HPDE6-E6E7 (cell line): ENCODE measurements at regions not wholly inside any gene's neighbourhood (a gene's known extent, or its start where the extent isn't known, plus 50 kb on each side); places are given as distances from the start of the nearest gene placed in this dataset.
"Not testable (repeated sequence)": the region's sequence is repeated elsewhere in the genome, so short reads cannot be mapped to it uniquely, and the experiment has no call there.

Experiments used
- DNase-seq: peaks from one replicate; pipeline ENCODE4 v3.0.0; 2011; ENCODE audit warnings: missing footprints; ENCODE audit errors: extremely low spot score

- no peak for DNase-seq
Observed at GRCh38 chr10:114708084-114708483, 50.0 kb upstream of the ABLIM1 start.

GRCh38 chr10:114708717-114709335 lies 50.8 kb upstream of the ABLIM1 start:
- peak; percentile 32 for DNase-seq

GRCh38 chr10:114709984-114710383 lies 51.9 kb upstream of the ABLIM1 start:
- no peak for DNase-seq

GRCh38 chr10:114711176-114711868 lies 53.2 kb upstream of the ABLIM1 start:
- no peak for DNase-seq

GRCh38 chr10:114711869-114712250 lies 53.8 kb upstream of the ABLIM1 start:
- DNase-seq: no peak

- no peak for DNase-seq
Observed at GRCh38 chr10:114713525-114714090, 55.5 kb upstream of the ABLIM1 start.

DNA sequence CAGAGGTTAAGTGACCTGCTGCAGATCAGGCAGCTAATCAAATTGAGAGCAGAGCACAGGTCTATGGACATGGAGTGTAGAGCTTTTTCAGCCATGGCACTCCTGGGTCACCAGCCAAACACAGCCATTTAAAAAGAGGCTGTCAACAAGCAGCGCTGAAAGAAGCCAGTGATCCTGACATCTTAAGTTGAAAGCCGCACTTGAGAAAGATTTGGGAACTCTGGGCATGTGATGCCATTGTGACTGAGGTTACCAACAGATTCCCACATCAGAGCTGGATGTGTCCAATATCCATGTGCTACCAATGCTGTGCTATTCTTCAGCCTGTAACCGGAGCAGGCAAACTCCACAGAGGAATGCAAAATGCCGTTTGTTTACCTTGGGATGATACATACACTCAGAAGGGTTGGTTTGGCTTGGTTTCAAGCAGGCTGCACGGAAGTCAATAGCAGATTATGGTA lies 56.2 kb upstream of the ABLIM1 start:
- DNase-seq: peak; percentile 47

DNA sequence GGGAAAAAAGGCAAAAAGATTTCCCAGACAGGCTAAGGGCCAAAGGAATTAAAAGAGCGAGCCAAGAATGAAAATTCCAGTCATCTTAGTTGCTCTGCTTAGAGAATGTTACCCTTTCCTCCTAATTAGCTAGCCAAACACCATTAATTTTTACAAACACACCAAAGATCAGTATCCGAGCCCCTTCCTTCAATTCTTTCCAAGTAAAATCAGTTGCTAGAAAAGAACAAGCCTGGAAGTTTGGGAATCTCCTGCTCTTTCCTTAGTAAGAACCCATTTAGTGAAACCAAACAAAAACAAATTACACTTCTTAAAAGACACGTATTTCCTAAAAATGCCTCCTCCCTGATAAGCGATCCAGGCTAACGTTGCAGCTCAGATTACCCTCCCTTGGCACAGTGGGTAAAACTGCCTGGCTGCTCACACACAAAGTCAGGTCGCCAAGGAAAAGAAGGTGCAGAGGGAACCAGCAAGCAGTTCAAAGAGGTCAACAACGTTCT lies 57.1 kb upstream of the ABLIM1 start:
- DNase-seq: no peak

GRCh38 chr10:114716811-114717404 lies 58.8 kb upstream of the ABLIM1 start:
- DNase-seq: no peak

DNA sequence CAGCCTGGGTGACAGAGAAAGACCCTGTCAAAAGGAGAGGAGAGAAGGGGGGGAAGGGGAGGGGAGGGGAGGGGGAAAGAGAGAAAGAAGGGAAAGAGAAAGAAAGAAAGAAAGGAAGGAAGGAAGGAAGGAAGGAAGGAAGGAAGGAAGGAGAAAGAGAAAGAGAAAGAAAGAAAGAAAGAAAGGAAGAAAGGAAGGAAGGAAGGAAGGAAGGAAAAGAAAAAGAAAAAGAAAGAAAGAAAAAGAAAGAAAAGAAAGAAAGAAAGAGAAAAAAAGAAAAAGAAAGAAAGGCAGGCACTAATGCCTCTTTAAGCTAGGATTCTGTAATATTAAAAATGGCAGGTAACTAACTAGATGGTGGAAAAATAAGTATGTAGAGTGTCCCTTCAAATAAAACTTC lies 59.8 kb upstream of the ABLIM1 start:
- not testable (repeated sequence) for DNase-seq

- no peak for DNase-seq
Observed at GRCh38 chr10:114718374-114718773, 60.3 kb upstream of the ABLIM1 start.

GRCh38 chr10:114719311-114719710 lies 61.2 kb upstream of the ABLIM1 start:
- no peak for DNase-seq

DNA sequence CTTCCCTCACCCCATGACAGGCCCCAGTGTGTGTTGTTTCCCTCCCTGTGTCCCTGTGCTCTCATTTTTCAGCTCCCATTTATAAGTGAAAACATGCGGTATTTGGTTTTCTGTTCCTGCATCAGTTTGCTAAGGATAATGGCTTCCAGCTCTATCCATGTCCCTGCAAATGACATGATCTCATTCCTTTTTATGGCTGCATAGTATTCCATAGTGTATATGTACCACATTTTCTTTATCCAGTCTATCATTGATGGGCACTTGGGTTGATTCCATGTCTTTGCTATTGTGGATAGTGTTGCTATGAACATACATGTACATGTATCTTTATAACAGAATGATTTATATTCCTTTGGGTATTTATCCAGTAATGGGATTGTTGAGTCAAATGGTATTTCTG lies 61.9 kb upstream of the ABLIM1 start:
- DNase-seq: not testable (repeated sequence)

DNA sequence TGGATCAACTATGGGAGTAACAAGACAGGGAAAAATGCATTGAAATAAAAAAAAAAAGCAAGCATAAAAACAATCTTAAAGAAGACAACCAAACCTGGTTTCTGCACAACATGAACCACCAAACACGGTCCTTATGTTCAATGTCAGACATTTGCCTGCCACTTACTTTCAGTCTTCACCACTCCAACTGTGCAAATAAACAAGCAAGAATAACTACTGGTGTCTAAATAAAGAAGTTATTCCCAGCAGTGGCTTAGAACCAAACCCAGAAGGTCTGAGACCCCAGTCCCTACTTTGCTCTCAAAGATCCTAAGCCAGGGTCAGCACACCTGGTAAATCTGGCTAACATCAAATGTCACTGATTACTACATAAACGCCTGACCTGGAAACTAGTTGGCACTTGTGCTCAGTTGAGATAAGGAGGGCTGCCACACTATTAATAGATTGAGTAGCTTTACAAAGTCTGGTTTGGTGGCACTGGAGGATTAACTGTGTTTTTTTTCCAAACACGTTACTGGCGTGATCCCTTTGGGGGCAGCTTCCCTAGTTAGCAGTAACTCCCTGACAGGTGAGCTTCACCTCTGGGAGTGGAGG lies 62.7 kb upstream of the ABLIM1 start:
- DNase-seq: no peak

DNA sequence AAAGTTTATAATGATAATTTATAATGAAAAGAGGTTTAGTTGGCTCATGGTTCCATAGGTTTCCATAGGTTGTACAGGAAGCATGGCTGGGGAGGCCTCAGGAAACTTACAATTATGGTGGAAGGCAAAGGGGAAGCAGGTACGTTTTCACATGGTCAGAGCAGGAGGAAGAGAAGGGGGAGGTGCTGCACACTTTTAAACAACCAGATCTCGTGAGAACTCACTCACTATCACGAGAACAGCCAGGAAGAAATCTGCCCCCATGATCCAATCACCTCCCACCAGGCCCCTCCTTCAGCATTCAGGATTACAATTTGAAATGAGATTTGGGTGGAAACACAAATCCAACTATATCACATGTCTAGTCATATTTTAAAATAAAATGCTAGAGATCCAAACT lies 64.1 kb upstream of the ABLIM1 start:
- not testable (repeated sequence) for DNase-seq

DNA sequence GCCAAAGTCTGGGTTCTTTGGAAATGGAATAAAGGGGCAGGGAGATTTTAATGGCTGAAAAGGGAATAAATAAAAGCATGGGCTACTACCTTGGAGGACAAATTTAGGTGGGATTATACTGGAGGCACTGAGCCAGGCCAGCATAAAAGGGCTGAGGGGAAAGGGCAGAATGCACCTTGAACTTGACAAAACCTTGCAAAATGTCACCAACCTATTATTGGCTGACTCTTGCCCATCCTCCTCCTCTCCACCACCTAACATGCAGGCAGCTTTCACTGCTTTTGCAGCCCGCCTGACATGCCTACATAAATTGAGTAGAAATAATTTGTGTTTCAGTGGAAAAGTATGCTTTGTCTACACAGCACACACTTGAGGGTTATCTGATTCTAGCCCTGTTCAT lies 65.3 kb upstream of the ABLIM1 start:
- DNase-seq: no peak

GRCh38 chr10:114723991-114724715 lies 66.1 kb upstream of the ABLIM1 start:
- DNase-seq: no peak

DNA sequence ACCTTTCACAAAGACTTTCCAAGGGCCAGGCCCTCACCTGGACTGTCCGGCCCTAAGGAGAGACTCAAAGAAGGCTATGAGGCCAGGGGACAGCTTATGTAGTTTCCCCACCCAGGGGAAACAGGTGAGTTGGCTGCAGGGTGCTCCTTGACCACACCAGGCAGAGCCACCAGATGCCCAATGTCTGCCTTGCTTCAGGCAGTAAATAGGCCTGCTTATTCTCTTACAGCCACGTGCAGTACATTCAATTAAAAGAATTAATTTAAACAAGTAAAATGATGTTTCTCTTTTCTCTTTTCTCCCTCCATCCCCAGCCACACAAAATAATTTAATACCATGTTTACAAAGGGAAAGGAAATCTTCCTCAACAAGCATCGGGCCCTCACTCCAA lies 66.6 kb upstream of the ABLIM1 start:
- DNase-seq: no peak

GRCh38 chr10:114726820-114727271 lies 68.8 kb upstream of the ABLIM1 start:
- no peak for DNase-seq

DNA sequence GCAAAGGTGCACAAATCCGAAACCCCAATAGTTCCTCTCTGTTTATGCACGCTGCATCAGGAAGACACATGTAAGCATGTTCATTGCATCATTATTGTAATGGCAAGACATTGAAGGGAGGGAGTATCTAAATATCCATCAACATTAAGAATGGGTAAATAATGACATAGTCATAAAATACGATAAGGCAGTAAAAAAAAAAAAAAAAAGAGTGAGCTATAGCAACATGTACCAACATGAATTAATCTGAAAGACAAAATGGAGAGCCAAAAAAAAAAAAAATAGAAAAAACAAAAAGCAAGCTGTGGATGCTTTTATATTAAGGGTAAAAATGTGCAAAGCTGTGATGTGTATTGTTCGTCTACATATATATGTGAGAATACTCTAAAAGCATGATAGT lies 70.2 kb upstream of the ABLIM1 start:
- no peak for DNase-seq

DNA sequence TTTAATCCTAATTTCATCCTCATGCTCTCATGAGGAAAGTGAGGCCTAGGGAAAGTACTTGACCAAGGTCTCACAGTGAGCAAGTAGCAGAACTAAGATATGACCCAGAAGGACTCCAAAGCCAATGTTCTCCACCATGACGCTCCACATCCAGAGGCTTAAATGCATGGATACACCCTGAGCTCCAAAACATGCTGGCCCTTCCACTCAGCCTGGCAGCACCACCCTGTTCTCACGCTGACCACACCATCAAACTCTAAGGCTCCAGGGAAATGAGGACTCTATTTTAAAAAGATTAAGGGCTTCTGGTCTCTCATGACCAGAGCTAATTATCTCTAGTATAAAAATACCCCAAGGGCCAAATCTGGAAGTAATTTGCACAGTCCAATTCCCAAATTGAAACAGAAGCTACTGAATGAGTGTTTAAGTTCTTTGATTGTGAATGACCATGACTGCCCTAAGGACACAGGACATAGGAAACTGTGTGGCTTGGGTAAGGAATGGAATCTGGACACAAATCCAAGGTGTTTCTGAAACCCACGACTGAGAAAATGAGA lies 71.1 kb upstream of the ABLIM1 start:
- no peak for DNase-seq
